ENCODE measurements at regions not wholly inside any gene's neighbourhood (a gene's known extent, or its start where the extent isn't known, plus 50 kb on each side); places are given as distances from the start of the nearest gene placed in this dataset.

GRCh38 chr5:87097664-87098063 is 170.0 kb upstream of the RASA1 start (continued):
- TF ChIP-seq ZNF331 (CRISPR knock-in tag; IDR thresholded peaks at IDR 0.05; ENCODE audit: low read depth) (no peak), POLR2AphosphoS5 (IDR thresholded peaks at IDR 0.05; ENCODE audit: low read depth) (no peak), CREB1 (CRISPR knock-in tag; IDR thresholded peaks at IDR 0.05; ENCODE audit: low read depth) (no peak), ZNF114 (CRISPR knock-in tag; IDR thresholded peaks at IDR 0.05) (no peak), NANOG (IDR thresholded peaks at IDR 0.05; ENCODE audit: borderline replicate concordance) (no peak), REST (IDR thresholded peaks at IDR 0.05; ENCODE audit: unreplicated experiment) (no peak)

GRCh38 chr5:87099291-87099839 is 168.3 kb upstream of the RASA1 start:
- Histone ChIP-seq H3F3A (replicated peaks; ENCODE audit: low read depth) (no peaks in the 10 kb centered on the region), H3K36me3 (ENCODE audit: insufficient read depth) (no peaks in the 10 kb centered on the region), H4K20me1 (replicated peaks; ENCODE audit: insufficient read depth) (no peaks in the 10 kb centered on the region), H3K79me2 (replicated peaks; ENCODE audit: insufficient read depth) (no peaks in the 10 kb centered on the region), H3K4me2 (no peak overlapping the region), H3K9me2 (ENCODE audit: insufficient read depth) (no peaks in the 10 kb centered on the region), H3K4me3 (no peak overlapping the region), H3K27me3 (ENCODE audit: insufficient read depth) (no peaks in the 10 kb centered on the region), H3K27ac (ENCODE audit: low read depth) (no peak overlapping the region), H2AFZ (no peak overlapping the region), H3K4me1 (ENCODE audit: insufficient read depth) (no peaks in the 10 kb centered on the region)
- Mint-ChIP-seq H3K27ac (no peak overlapping the region), H3K4me3 (no peak overlapping the region), H3K4me1 (no peaks in the 10 kb centered on the region), H3K36me3 (ENCODE audit: low read depth) (no peaks in the 10 kb centered on the region), H3K9me3 (no peaks in the 10 kb centered on the region), H3K27me3 (ENCODE audit: insufficient read depth, low read depth, poor library complexity) (peaks cover 3% of the 10 kb centered on the region)
- ATAC-seq (no peak), DNase-seq (ENCODE audit: low spot score) (no peak)
- no peak for TF ChIP-seq ETS1 (IDR thresholded peaks at IDR 0.05)
- no peak for TF ChIP-seq EZH2 (IDR thresholded peaks at IDR 0.05; ENCODE audit: low read depth, unreplicated experiment)
- TF ChIP-seq JUNB (IDR thresholded peaks at IDR 0.05; ENCODE audit: unreplicated experiment): no peak
- no peak for TF ChIP-seq REST (IDR thresholded peaks at IDR 0.05; ENCODE audit: unreplicated experiment)
- no peak for TF ChIP-seq ZNF462 (CRISPR knock-in tag; IDR thresholded peaks at IDR 0.05)
- TF ChIP-seq POLR2AphosphoS5 (IDR thresholded peaks at IDR 0.05; ENCODE audit: low read depth): no peak
- no peak for TF ChIP-seq STAT1 (IDR thresholded peaks at IDR 0.05; ENCODE audit: unreplicated experiment)
- no peak for TF ChIP-seq CREB1 (CRISPR knock-in tag; IDR thresholded peaks at IDR 0.05; ENCODE audit: low read depth)

All from GM23338 (cell line).